Stimulated activated CD8-positive, alpha-beta memory T cell treated with anti-CD3 and anti-CD28 coated beads, Interleukin-15, amount 100 ng/mL, for 1 hour (primary cell): ENCODE measurements at regions not wholly inside any gene's neighbourhood (a gene's known extent, or its start where the extent isn't known, plus 50 kb on each side); places are given as distances from the start of the nearest gene placed in this dataset.
"Not testable (repeated sequence)": the region's sequence is repeated elsewhere in the genome, so short reads cannot be mapped to it uniquely, and the experiment has no call there.

Experiments used
- DNase-seq: peaks from one replicate; pipeline ENCODE4 v3.0.0-alpha.2; 2020; ENCODE audit warnings: low read depth

GRCh38 chr3:18618723-18619122, 193.6 kb upstream of the SATB1 start:
- no peak for DNase-seq

- DNase-seq = no peak
Observed at GRCh38 chr3:18611991-18612390, 186.9 kb upstream of the SATB1 start.

DNA sequence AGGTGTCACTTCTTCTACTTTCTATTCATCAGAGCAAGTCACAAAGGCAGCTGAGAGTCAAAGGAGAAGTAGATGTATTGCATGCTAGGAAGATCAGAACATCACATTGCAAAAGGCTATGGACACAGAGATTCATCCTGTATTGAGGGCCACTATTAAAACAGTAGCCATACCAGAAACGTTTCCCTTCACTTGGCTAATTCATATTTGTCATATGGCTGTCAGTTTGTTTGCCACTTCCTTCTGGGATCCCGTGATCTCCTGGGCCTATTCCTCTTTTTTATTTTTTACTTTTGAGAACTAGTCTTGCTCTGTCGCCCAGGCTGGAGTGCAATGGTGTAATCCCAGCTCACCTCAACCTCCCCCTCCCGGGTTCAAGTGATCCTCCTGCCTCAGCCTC, 184.0 kb upstream of the SATB1 start:
- no peak for DNase-seq

DNA sequence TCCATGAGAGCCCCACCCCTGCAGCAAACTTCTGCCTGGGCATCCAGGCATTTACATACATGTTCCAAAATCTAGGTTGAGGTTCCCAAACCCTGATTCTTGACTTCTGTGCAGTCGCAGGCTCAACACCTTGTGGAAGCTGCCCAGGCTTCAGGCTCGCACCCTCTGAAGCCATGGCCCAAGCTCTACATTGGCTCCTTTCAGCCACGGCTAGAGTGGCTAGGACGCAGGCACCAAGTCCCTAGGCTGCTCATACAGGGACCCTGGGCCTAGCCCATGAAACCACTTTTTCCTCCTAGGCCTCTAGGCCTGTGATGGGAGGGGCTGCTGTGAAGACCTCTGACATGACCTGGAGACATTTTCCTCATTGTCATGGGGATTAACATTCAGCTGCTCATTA, 172.8 kb upstream of the SATB1 start:
- no peak for DNase-seq

GRCh38 chr3:18593231-18593630, 168.1 kb upstream of the SATB1 start:
- no peak for DNase-seq

GRCh38 chr3:18591120-18591519, 166.0 kb upstream of the SATB1 start:
- DNase-seq = no peak

GRCh38 chr3:18586076-18586475, 160.9 kb upstream of the SATB1 start:
- no peak for DNase-seq

DNA sequence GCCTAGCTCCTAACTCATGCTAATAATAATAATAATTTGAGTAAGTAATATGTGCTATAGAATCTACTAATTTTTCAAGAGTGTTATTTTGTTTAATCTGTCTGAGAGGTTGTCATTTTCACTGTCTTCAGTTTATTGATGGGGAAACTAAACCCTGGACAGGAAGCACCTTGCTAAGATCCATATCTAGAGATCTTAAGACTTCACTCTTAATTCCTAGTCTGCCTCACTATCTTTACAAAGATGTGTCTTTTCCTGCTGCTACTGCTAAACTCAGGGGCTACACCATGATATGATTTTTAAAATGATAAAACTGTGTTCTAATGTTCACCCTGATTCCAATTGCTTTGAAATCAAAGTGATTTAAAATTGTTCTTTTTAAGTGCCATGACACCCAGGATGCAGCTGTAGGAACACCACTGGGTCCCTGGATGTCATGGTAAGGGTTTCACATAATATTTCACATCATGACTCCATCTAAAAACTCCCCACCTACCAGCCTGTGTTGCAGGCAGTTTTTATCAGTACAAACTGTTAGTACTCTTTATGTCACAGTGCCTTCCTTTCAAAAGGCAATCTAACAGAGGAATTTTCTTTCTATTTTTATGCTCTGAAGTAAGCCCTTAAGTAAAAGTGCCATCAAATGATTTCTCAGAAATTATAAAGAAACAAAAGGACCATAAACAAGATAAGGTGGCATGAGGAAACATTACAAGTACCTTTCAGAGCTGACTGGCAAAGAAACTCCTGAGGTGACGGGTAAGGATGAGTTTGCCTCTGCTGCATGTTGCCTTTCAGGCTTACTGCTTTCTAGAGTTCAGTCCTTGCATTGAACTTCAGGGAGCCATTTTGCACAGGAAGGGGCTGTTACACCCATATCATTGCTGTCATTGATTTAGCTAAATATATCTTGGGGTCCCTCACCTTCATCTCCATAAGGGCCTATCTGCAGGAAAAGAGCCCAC, 160.1 kb upstream of the SATB1 start:
- DNase-seq = no peak

- DNase-seq = no peak
Observed at GRCh38 chr3:18580268-18580667, 155.1 kb upstream of the SATB1 start.

DNA sequence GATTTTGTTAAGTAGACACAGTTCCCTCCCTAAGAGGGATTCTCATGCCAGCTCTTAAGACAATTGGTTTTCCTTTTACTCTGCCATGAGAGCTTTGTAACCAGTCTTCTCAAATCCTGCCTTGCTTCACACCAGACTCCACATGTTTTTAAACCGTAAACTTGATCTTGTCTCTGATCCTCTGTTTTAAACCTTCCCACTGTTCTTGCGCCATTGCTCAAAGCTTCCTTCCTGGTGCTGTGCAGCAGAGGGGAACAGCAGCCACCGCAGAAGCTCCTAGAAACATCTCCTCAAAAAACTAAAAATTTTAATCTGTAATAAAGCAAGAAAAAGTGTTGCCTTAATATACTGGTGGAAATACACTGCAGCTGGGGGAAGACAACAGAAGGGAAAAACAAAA, 154.5 kb upstream of the SATB1 start:
- no peak for DNase-seq

GRCh38 chr3:18575573-18575972, 150.4 kb upstream of the SATB1 start:
- DNase-seq = no peak

DNA sequence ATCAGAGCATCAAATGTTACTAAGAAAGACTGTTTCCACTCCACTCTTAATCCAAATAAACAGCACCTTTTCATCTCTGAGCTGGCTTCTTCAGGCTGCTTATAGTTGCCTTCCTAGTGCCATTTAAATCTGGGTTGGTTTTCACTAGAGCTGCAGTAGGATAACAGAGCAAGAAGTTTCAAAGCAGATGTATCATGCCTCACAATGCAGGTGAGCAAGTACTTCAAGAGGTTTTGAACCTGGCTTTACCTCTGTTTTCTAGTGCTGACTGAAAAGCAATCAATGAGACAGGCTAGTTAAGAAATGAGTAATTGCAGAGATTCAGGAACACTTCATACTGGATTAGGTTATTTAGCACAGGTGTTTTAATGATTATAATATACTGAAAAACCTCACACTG, 147.7 kb upstream of the SATB1 start:
- no peak for DNase-seq

DNA sequence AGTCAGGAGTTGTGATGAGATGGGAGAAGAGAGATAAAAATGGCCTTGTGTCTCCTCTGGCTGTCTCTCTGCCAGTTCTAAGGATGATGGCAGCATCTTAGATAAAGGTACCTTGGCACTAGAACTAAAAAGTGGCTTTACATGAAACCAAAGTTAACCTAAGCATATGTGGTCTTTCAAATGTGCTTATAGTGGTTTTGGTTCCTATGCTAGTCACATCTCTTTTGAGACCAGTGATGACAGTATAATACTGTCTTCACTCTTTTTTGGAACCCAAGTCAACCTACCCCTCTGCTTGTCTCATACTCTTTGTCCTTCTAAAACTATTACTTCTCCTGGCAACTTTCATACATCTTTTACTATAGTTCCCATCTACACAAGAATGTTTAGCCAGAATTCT, 142.2 kb upstream of the SATB1 start:
- no peak for DNase-seq

- DNase-seq = no peak
Observed at GRCh38 chr3:18562364-18563154, 137.4 kb upstream of the SATB1 start.

- DNase-seq = no peak
Observed at GRCh38 chr3:18559331-18559842, 134.2 kb upstream of the SATB1 start.

GRCh38 chr3:18558507-18558906, 133.4 kb upstream of the SATB1 start:
- no peak for DNase-seq

DNA sequence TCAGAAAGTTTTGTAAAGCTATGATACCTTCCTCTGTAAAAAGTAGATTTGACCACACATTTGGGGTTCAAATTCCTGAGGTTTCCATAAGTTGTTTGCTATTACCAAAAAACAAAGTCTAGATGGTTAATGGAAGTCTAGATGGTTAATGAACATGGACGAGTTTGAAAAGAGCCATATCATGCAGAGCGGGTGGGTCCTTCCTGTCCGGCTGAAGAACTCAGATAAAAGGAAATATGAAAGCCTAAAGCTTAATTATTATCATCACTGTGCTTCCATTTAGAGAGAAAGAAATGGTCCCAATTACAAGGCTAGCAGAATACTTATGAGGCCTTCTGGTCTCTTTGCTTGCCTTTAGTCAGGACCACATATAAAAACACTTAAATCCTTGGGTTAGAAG, 132.1 kb upstream of the SATB1 start:
- DNase-seq = no peak

DNA sequence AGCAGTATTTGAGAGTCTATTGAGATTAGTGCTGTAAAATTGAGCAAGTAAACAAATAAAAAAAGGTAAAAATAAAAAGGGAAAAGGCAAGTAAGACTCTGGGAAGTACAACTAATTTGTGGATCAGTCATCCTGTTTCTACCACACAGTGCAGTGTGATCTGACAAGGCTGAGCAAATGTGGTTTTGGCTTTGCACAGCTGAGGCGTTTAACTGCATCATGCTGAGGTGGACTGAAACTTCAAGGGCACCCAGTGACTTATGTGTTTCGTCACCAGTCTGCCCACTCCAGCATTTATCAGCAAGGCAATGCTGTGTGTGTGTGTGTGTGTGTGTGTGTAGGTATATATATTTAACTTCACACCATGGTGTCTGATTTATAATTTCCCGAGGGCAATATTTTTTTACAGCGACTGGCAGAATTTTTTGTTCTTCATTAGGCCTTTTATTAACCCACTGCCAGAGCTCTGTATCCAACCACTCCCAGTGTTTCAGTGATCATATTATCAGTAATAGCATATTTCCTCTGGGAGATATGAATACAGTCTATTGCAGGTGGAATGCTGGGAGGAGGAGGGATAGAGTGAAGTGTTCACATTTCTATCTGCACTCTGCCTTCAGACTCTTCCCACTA, 131.5 kb upstream of the SATB1 start:
- peak; percentile 6 for DNase-seq

GRCh38 chr3:18556001-18556408, 130.9 kb upstream of the SATB1 start:
- DNase-seq = no peak

- not testable (repeated sequence) for DNase-seq
Observed at GRCh38 chr3:18552579-18553105, 127.5 kb upstream of the SATB1 start.

DNA sequence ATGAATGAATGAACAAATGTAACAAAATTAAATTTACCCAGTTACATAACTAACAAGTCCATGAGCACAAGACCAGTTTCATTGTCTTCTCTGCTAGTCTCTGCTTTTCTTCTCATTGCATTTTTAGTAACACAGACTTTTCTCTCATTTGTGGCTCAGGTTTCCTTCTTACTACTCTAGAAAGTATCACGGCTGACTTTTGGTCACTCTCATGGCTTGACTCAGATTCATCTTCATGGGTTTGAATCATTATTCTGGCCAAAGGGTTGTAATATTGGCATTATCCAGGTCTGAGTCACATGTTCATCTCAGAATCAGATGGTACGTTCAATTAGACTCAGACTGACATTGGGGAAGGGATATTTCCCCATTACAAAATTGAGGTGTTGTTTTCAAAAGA, 121.5 kb upstream of the SATB1 start:
- no peak for DNase-seq

DNA sequence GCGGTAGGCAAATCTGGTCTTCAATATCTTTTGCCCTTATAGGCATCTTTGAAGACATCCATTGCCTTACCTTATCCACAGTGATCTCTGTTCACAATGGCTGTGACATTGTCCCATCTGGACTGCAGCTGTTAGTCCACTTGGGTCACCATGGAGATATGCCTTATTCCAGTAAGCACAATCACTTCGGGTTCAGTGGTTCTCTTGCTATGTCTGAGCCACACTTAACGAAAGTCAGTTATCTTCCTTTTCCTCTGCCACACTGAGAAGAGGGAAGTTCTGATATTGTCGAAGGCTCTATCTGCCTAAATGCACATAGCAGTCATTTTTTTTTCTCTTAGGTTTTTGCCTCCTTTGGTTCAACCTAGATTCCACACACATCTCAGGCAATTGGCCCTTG, 119.0 kb upstream of the SATB1 start:
- DNase-seq = no peak
